H1 (cell line): ENCODE measurements at regions not wholly inside any gene's neighbourhood (a gene's known extent, or its start where the extent isn't known, plus 50 kb on each side); places are given as distances from the start of the nearest gene placed in this dataset.

ENCODE experiments used
- CBX5 ChIP-seq: fragments of 300-800, 300-1000 bp; sonication (generic); IDR thresholded peaks from 2 replicates; pipeline ENCODE4 v1.7.1; 2016; ENCODE audit warnings: antibody characterized with exemption, low read length, low read depth
- CBX8 ChIP-seq: fragments of 300-800, 300-1000 bp; sonication (generic); IDR thresholded peaks from 2 replicates; pipeline ENCODE4 v1.7.1; 2016; ENCODE audit warnings: low read depth, low read length, borderline replicate concordance
- CHD7 ChIP-seq: fragments of 300-600 bp; sonication (generic); IDR thresholded peaks from 2 replicates; pipeline ENCODE4 v1.7.1; 2012; ENCODE audit warnings: low read length, moderate library complexity, mild to moderate bottlenecking, inconsistent platforms; ENCODE audit not compliant: insufficient replicate concordance
- HDAC6 ChIP-seq: IDR thresholded peaks from one replicate; pipeline ENCODE4 v1.7.1; 2012; ENCODE audit warnings: low read depth, mild to moderate bottlenecking, inconsistent platforms, low read length, moderate library complexity
- KDM5A ChIP-seq: fragments of 200-600 bp; IDR thresholded peaks from 2 replicates; pipeline ENCODE4 v1.7.1; 2012; ENCODE audit warnings: mild to moderate bottlenecking, low read length, inconsistent platforms, mixed read lengths
- NANOG ChIP-seq: IDR thresholded peaks from 2 replicates; pipeline ENCODE4 v1.6.1; 2011; ENCODE audit warnings: low read length, low read depth, mild to moderate bottlenecking, inconsistent platforms; ENCODE audit not compliant: insufficient read depth, poor library complexity, severe bottlenecking
- RNF2 ChIP-seq: fragments of 200-900, 300-1000 bp; sonication (generic); IDR thresholded peaks from 2 replicates; pipeline ENCODE4 v1.7.1; 2016; ENCODE audit warnings: borderline replicate concordance, low read depth, mild to moderate bottlenecking, antibody characterized with exemption, low read length; ENCODE audit not compliant: poor library complexity, severe bottlenecking; ENCODE audit errors: missing control alignments
- SIN3A ChIP-seq, 2 experiments: IDR thresholded peaks in 1 of 2; conservative IDR thresholded peaks in 1 of 2; 2 replicates each; pipeline ENCODE4 v1.6.1; 2011 to 2012; ENCODE audit warnings: low read length in 2 of 2, improper control_type of control experiment in 1 of 2, low read depth in 1 of 2, mild to moderate bottlenecking in 1 of 2
- SRF ChIP-seq: IDR thresholded peaks from 2 replicates; pipeline ENCODE4 v1.6.1; 2011; ENCODE audit warnings: mild to moderate bottlenecking, low read depth, low read length, moderate library complexity
- TAF7 ChIP-seq: optimal IDR thresholded peaks from 2 replicates; pipeline ENCODE3; 2011; ENCODE audit warnings: low read depth, mild to moderate bottlenecking, inconsistent platforms, low read length, moderate library complexity, borderline replicate concordance
- TBP ChIP-seq: IDR thresholded peaks from 2 replicates; pipeline ENCODE4 v1.6.1; 2011; ENCODE audit warnings: low read depth, low read length, improper control_type of control experiment

GRCh38 chr9:119526698-119527097 is 157.5 kb upstream of the BRINP1 start (continued):
- TF ChIP-seq CHD7 (no peak), TAF7 (no peak), KDM5A (no peak), SRF (no peak), RNF2 (no peak), TBP (no peak), CBX8 (no peak), SIN3A (conservative IDR thresholded peaks at IDR 0.05 in 1 of 2, IDR thresholded peaks at IDR 0.05 in 1 of 2; ENCODE audit: low read depth in 1 of 2, low read length in 2 of 2) (no peak), CBX5 (no peak), NANOG (no peak), HDAC6 (no peak)
